G401.6 (cell line): ENCODE measurements at regions not wholly inside any gene's neighbourhood (a gene's known extent, or its start where the extent isn't known, plus 50 kb on each side); places are given as distances from the start of the nearest gene placed in this dataset.

Experiments used
- FAIRE-seq: peaks from 2 replicates; lab custom pipeline; 2012; peaks lifted over from hg19 to GRCh38; lab: Jason Lieb, UNC

- no peak for FAIRE-seq
Observed at GRCh38 chr2:217227794-217228193, 367.9 kb upstream of the TNP1 start.

GRCh38 chr2:217225596-217225995 lies 365.7 kb upstream of the TNP1 start:
- no peak for FAIRE-seq

GRCh38 chr2:217223222-217223930 lies 363.5 kb upstream of the TNP1 start:
- FAIRE-seq = no peak

- FAIRE-seq = no peak
Observed at GRCh38 chr2:217222309-217222910, 362.5 kb upstream of the TNP1 start.

- FAIRE-seq = no peak
Observed at GRCh38 chr2:217220228-217221013, 360.6 kb upstream of the TNP1 start.

GRCh38 chr2:217219164-217219520 lies 359.3 kb upstream of the TNP1 start:
- no peak for FAIRE-seq

GRCh38 chr2:217218269-217219163 lies 358.7 kb upstream of the TNP1 start:
- no peak for FAIRE-seq

GRCh38 chr2:217216982-217217381 lies 357.1 kb upstream of the TNP1 start:
- no peak for FAIRE-seq

- no peak for FAIRE-seq
Observed at GRCh38 chr2:217216316-217216715, 356.5 kb upstream of the TNP1 start.

- FAIRE-seq = no peak
Observed at GRCh38 chr2:217215877-217216276, 356.0 kb upstream of the TNP1 start.

GRCh38 chr2:217208867-217209266 lies 349.0 kb upstream of the TNP1 start:
- FAIRE-seq = no peak

- FAIRE-seq = no peak
Observed at GRCh38 chr2:217207699-217208010, 347.8 kb upstream of the TNP1 start.

GRCh38 chr2:217206907-217207698 lies 347.2 kb upstream of the TNP1 start:
- FAIRE-seq = no peak

GRCh38 chr2:217206016-217206725 lies 346.3 kb upstream of the TNP1 start:
- FAIRE-seq = no peak

GRCh38 chr2:217204358-217204757 lies 344.5 kb upstream of the TNP1 start:
- no peak for FAIRE-seq

- no peak for FAIRE-seq
Observed at GRCh38 chr2:217203086-217203485, 343.2 kb upstream of the TNP1 start.

- FAIRE-seq = no peak
Observed at GRCh38 chr2:217199255-217199630, 339.4 kb upstream of the TNP1 start.

GRCh38 chr2:217195658-217196446 lies 336.0 kb upstream of the TNP1 start:
- no peak for FAIRE-seq

GRCh38 chr2:217195016-217195415 lies 335.2 kb upstream of the TNP1 start:
- FAIRE-seq = no peak
